ENCODE measurements at regions not wholly inside any gene's neighbourhood (a gene's known extent, or its start where the extent isn't known, plus 50 kb on each side); places are given as distances from the start of the nearest gene placed in this dataset.

DNA sequence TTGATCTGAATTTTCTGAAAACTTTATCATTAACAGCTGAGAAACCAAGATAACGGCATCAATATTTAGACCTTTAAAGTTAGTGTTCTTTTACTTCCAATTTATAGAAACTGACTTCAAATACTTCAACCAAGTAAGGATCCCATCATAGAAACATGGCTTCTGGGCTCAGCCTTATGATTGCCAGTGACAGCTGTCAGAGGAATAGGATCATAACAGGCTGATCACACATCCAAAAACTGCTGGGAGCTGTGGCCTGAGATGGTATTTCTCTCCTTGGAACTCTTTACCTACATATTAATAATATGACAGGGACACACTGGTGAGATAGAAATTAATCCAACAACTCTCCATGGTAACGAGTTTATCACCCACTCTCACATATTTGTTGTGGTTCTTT is 448.3 kb upstream of the NMUR2 start:
- TF ChIP-seq ZFP30 (CRISPR knock-in tag; IDR thresholded peaks at IDR 0.05) (no peak), TCF4 (CRISPR knock-in tag; IDR thresholded peaks at IDR 0.05; ENCODE audit: borderline replicate concordance) (no peak), ZFP3 (CRISPR knock-in tag; IDR thresholded peaks at IDR 0.05) (no peak), RARB (CRISPR knock-in tag; IDR thresholded peaks at IDR 0.05) (no peak), ARNTL (CRISPR knock-in tag; IDR thresholded peaks at IDR 0.05; ENCODE audit: borderline replicate concordance, low read depth) (no peak), ISL1 (CRISPR knock-in tag; IDR thresholded peaks at IDR 0.05) (no peak), ZNF8 (CRISPR knock-in tag; IDR thresholded peaks at IDR 0.05) (no peak), GLIS3 (CRISPR knock-in tag; IDR thresholded peaks at IDR 0.05) (no peak), ZNF70 (CRISPR knock-in tag; IDR thresholded peaks at IDR 0.05) (no peak), ZC3H10 (CRISPR knock-in tag; IDR thresholded peaks at IDR 0.05) (no peak)
- TF ChIP-seq, protein P1, sequence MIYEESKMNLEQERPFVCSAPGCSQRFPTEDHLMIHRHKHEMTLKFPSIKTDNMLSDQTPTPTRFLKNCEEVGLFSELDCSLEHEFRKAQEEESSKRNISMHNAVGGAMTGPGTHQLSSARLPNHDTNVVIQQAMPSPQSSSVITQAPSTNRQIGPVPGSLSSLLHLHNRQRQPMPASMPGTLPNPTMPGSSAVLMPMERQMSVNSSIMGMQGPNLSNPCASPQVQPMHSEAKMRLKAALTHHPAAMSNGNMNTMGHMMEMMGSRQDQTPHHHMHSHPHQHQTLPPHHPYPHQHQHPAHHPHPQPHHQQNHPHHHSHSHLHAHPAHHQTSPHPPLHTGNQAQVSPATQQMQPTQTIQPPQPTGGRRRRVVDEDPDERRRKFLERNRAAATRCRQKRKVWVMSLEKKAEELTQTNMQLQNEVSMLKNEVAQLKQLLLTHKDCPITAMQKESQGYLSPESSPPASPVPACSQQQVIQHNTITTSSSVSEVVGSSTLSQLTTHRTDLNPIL (CRISPR knock-in tag; IDR thresholded peaks at IDR 0.05; ENCODE audit: low read depth), result no peak
- TF ChIP-seq, protein P2, sequence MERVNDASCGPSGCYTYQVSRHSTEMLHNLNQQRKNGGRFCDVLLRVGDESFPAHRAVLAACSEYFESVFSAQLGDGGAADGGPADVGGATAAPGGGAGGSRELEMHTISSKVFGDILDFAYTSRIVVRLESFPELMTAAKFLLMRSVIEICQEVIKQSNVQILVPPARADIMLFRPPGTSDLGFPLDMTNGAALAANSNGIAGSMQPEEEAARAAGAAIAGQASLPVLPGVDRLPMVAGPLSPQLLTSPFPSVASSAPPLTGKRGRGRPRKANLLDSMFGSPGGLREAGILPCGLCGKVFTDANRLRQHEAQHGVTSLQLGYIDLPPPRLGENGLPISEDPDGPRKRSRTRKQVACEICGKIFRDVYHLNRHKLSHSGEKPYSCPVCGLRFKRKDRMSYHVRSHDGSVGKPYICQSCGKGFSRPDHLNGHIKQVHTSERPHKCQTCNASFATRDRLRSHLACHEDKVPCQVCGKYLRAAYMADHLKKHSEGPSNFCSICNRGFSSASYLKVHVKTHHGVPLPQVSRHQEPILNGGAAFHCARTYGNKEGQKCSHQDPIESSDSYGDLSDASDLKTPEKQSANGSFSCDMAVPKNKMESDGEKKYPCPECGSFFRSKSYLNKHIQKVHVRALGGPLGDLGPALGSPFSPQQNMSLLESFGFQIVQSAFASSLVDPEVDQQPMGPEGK (CRISPR knock-in tag; IDR thresholded peaks at IDR 0.05; ENCODE audit: borderline replicate concordance), result no peak
- TF ChIP-seq, protein P3, sequence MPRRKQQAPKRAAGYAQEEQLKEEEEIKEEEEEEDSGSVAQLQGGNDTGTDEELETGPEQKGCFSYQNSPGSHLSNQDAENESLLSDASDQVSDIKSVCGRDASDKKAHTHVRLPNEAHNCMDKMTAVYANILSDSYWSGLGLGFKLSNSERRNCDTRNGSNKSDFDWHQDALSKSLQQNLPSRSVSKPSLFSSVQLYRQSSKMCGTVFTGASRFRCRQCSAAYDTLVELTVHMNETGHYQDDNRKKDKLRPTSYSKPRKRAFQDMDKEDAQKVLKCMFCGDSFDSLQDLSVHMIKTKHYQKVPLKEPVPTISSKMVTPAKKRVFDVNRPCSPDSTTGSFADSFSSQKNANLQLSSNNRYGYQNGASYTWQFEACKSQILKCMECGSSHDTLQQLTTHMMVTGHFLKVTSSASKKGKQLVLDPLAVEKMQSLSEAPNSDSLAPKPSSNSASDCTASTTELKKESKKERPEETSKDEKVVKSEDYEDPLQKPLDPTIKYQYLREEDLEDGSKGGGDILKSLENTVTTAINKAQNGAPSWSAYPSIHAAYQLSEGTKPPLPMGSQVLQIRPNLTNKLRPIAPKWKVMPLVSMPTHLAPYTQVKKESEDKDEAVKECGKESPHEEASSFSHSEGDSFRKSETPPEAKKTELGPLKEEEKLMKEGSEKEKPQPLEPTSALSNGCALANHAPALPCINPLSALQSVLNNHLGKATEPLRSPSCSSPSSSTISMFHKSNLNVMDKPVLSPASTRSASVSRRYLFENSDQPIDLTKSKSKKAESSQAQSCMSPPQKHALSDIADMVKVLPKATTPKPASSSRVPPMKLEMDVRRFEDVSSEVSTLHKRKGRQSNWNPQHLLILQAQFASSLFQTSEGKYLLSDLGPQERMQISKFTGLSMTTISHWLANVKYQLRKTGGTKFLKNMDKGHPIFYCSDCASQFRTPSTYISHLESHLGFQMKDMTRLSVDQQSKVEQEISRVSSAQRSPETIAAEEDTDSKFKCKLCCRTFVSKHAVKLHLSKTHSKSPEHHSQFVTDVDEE (CRISPR knock-in tag; IDR thresholded peaks at IDR 0.05), result no peak
